ENCODE measurements at regions not wholly inside any gene's neighbourhood (a gene's known extent, or its start where the extent isn't known, plus 50 kb on each side); places are given as distances from the start of the nearest gene placed in this dataset.

DNA sequence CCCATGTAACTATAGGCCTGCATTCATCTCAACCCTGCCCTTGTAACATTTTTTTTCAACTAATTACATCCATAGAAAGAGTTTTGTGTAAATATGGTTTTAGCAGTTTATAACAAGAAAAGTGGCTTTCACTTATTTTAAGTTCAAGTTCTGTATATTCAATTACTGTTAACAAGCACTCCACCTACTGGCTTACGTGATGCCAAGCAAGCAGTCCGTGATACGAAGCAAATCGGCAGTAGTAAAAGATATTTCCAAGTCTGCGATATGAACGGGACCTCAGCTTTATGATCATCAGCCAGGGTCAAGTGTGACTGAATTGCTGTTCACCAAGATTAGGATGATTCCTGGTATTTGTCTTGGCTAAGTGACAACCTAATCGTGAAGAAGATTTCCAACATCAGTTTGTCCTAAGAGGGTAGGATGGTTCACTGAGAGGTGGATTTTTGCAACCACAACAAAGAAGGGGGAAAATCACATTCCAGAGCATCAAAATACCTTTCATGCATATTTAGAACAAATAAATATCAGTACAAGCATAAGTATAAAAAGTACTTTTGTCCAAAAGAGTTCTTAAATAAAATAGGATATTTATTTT, 456.2 kb downstream of the FOXG1 start:
- TF ChIP-seq, protein P1, sequence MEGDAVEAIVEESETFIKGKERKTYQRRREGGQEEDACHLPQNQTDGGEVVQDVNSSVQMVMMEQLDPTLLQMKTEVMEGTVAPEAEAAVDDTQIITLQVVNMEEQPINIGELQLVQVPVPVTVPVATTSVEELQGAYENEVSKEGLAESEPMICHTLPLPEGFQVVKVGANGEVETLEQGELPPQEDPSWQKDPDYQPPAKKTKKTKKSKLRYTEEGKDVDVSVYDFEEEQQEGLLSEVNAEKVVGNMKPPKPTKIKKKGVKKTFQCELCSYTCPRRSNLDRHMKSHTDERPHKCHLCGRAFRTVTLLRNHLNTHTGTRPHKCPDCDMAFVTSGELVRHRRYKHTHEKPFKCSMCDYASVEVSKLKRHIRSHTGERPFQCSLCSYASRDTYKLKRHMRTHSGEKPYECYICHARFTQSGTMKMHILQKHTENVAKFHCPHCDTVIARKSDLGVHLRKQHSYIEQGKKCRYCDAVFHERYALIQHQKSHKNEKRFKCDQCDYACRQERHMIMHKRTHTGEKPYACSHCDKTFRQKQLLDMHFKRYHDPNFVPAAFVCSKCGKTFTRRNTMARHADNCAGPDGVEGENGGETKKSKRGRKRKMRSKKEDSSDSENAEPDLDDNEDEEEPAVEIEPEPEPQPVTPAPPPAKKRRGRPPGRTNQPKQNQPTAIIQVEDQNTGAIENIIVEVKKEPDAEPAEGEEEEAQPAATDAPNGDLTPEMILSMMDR (IDR thresholded peaks at IDR 0.05) = no peak
- no peak for TF ChIP-seq EZH2 (IDR thresholded peaks at IDR 0.05; ENCODE audit: borderline replicate concordance, insufficient read depth, low read depth, low read length, poor library complexity, severe bottlenecking)

Measured in B cell (primary cell).